ENCODE measurements at regions not wholly inside any gene's neighbourhood (a gene's known extent, or its start where the extent isn't known, plus 50 kb on each side); places are given as distances from the start of the nearest gene placed in this dataset.

DNA sequence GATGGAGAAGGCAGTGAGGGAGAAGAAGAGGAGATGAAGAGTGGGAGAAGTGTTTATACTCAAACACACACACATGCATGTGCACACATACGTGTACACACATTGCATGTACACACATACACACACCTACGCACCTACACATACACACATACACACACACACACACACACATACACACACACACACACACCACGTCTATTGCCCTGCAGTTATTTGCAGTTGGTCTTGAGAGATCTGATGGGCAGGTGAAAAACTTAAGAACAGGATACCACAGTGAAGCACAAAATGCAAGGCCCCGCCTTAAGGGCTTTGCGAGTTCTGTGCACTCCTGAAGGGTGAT, 190.2 kb downstream of the MYCN start:
- TF ChIP-seq, protein P1, sequence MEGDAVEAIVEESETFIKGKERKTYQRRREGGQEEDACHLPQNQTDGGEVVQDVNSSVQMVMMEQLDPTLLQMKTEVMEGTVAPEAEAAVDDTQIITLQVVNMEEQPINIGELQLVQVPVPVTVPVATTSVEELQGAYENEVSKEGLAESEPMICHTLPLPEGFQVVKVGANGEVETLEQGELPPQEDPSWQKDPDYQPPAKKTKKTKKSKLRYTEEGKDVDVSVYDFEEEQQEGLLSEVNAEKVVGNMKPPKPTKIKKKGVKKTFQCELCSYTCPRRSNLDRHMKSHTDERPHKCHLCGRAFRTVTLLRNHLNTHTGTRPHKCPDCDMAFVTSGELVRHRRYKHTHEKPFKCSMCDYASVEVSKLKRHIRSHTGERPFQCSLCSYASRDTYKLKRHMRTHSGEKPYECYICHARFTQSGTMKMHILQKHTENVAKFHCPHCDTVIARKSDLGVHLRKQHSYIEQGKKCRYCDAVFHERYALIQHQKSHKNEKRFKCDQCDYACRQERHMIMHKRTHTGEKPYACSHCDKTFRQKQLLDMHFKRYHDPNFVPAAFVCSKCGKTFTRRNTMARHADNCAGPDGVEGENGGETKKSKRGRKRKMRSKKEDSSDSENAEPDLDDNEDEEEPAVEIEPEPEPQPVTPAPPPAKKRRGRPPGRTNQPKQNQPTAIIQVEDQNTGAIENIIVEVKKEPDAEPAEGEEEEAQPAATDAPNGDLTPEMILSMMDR (IDR thresholded peaks at IDR 0.05), result no peak
- no peak for TF ChIP-seq ZFX (IDR thresholded peaks at IDR 0.05; ENCODE audit: borderline replicate concordance)

All from 22Rv1 (cell line).